Activated gamma-delta T cell treated with anti-CD3 and anti-CD28 coated beads, Interleukin-2, amount 50 U/mL, for 16 hours (primary cell): ENCODE measurements at regions not wholly inside any gene's neighbourhood (a gene's known extent, or its start where the extent isn't known, plus 50 kb on each side); places are given as distances from the start of the nearest gene placed in this dataset.

Source experiments
- DNase-seq: peaks from one replicate; pipeline ENCODE4 v3.0.0-alpha.2; 2020; ENCODE audit warnings: low read depth

DNA sequence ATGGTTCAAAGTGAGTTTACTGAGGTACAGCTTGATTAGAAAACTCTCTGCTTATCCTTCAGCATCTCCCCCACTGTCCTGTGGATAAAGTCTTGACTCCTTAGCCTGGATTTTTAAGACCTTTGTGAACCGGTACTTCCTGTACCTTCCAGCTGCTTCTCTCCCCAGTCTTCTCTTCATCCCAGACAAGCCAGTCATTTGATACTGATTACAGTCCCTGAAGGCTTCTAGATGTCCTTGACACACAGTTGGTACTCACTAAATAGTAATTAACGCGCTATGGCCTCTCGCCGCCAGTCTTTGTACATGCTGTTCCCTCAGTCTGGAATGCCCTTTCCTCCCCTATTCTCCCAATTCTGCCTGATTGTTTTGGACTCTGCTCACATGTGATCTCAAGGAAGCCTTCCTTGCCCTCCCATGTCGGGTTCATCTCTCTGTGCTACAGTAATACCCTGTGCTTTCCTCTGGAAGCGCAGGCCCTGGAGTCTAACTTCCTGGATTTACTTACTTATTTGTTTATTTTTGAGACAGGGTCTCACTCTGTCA is 50.6 kb upstream of the PTGR2 start:
- DNase-seq = no peak

DNA sequence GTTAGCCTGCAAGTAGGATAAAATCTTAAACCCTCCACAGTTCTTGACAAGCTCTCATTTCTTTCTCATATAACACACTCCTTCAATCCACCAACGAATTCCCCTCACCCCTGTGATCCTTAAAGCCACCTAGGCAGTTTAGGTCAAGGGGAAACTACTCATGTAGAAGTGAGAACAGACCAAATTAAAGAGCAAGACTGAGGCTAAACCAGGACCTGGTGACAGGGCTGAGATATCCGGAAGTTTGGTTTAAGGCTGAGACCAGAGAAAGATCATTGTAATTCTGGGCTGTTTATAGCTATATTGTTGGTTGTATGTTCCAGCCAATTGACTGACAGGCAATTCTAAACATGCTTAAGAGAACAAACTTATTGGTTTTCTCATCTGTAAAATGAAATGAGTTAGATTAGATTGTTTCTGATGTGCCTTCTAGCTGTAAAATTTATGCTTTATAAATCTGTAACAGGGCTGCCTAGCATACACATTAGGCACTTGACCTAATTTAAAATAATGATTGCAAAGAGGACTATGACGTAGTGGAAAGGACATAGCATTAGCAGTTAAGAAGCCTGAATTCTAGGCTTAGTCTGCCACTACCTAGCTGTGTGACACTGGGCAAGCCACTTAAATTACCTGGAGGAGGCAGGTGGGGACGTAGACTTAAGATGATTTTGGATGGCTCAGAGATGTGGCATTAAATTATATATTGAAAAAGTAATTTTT is 53.9 kb upstream of the PTGR2 start:
- no peak for DNase-seq

GRCh38 chr14:73796893-73797542 is 54.6 kb upstream of the PTGR2 start:
- no peak for DNase-seq

DNA sequence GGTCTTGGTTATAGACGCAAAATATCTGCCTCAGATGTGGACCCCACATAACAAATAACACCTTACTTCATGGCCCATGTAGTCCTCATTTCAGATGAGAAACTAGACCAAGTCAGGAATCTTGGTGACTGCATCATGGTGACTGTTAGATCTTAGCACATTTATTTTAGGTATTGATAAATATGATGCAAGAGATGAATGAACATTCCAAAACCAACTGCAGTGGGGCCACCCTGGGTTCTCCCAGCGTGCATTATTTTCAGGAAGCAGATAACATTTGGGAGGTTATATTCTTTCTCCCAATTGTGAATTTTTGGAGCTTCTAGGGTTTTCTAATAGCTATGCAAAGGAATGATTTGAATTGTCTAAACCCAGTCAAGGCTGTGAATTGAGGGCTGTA is 55.2 kb upstream of the PTGR2 start:
- DNase-seq = no peak

DNA sequence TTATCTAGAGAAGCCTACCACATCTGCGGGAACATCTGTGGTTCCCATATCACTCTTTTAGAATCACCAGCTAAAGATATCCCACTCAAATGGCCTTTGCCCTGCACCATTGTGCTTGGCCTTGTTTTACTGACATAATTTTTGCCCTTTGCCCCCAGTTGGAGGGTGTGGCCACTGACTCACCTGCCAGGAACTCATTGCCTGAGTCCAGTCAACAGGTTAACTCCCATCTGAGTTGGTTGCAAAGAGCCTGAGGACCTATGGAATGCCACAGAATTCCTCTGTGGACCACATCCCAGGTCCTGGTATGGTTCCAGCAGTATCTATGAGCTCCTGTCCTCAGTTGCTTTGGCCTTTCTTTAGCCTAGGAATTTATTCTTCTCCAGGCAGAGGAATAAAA is 55.7 kb upstream of the PTGR2 start:
- DNase-seq = no peak

- no peak for DNase-seq
Observed at GRCh38 chr14:73795466-73795865, 56.2 kb upstream of the PTGR2 start.

GRCh38 chr14:73794146-73794545 is 57.5 kb upstream of the PTGR2 start:
- DNase-seq = no peak

GRCh38 chr14:73792481-73792880 is 59.1 kb upstream of the PTGR2 start:
- DNase-seq = no peak

DNA sequence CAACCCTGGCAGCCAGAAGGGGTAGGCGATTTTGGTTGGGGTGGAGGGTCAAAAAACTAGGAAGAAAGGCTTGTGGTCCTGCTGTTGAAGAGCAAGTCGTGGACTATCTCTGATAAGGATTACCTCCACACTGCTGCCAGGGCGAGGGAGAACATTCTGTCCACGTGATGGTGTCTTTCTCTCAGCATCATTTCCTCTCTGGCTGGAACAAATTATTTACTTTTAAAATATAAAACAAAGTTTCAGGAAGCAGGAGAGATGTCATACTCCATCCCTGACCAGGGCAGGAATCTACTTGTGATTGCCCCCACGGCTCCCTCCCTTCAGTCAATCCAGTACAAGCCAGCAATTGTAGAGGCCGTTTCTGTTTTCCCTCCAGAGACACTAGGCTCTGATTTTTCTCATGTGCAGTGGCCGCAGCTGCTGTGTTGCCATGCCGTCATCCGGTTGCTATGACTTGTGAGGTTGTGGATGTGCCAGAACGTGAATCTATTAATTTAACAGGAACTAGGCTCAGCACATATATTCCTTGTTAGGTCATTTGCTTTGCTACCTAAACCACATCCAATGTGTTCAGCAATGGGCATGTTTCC is 61.5 kb upstream of the PTGR2 start:
- no peak for DNase-seq

DNA sequence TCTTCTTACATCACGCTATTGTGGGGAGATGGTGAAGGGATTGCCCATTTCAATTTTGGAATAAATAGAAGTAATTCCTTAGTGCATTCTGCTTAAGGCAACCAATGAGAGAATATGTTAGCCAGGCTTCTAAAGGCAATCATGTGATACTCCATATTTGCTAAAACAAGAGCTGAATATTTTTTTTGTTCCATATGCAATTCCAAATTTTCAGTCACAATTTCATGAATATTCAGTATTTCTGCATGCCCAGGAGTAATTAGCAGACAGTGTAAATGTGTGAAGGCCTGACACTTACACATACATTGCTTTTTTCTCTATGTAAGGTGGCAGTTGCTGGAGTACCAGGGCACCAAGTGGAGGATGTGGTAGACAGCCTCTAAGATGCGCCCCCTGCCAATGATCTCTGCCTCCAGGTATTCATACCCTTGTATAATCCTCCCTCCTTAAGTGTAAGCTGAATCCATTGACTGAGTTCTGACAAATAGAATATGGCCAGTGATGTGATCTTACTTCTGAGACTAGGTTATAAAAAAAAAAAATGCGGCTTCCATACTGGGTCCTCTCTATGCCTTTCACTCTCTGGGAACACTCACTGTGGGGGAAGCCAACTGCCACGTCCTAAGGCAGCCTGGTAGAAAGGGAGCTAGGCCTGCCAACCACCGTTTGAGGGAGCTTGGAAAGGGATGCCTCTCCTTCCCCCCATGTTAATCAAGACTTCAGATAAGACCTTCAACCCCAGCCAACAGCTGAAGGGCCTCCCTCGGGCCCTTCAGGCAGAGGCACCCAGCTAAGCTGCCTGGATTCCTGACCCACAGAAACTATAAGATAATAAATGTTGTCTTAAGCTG is 62.7 kb upstream of the PTGR2 start:
- no peak for DNase-seq

- no peak for DNase-seq
Observed at GRCh38 chr14:73788317-73788598, 63.4 kb upstream of the PTGR2 start.

DNA sequence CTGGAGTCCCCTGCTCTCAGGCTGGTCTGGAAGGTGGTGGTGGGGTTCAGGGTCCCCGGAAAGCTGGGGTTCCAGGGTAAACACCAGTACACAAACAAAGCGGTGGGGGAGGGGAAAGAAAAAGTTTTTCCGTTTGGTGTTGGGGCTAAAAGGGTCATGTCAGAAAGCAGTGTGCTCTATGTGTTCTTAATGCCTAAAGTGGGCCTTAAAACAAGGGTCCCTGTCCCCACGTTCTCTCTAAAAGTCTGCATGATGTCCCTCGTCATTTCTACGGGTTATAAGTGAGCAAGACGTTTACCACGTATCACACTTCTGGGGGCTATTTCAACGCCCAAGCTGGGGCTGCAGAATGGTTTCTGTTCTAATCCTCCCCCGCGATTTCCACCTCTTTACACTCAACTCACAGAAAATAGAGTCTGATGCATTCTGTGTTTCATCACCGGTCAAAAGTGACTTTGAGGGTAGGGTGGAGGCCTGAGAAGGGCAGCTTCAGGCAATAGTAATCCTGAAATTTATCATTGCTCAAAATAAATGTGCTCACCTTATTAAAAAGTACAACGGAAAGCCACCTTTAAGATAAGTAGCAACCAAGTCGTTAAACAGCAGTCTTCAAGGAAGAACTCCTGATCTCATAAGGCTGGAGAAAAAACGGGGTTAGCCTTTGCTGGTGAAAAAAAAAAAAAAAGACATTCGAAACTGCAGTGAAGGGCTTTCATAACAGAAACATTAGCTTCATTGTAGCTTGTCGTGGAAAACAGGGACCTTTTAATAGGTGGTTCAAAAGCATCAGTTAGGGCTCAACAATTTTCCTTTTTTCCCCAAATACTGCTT is 63.9 kb upstream of the PTGR2 start:
- DNase-seq = no peak

GRCh38 chr14:73786636-73787485 is 64.8 kb upstream of the PTGR2 start:
- no peak for DNase-seq

- DNase-seq = peak; percentile 42
Observed at GRCh38 chr14:73785834-73786635, 65.6 kb upstream of the PTGR2 start.

GRCh38 chr14:73785336-73785833 is 66.2 kb upstream of the PTGR2 start:
- no peak for DNase-seq

GRCh38 chr14:73784988-73785313 is 66.7 kb upstream of the PTGR2 start:
- no peak for DNase-seq

DNA sequence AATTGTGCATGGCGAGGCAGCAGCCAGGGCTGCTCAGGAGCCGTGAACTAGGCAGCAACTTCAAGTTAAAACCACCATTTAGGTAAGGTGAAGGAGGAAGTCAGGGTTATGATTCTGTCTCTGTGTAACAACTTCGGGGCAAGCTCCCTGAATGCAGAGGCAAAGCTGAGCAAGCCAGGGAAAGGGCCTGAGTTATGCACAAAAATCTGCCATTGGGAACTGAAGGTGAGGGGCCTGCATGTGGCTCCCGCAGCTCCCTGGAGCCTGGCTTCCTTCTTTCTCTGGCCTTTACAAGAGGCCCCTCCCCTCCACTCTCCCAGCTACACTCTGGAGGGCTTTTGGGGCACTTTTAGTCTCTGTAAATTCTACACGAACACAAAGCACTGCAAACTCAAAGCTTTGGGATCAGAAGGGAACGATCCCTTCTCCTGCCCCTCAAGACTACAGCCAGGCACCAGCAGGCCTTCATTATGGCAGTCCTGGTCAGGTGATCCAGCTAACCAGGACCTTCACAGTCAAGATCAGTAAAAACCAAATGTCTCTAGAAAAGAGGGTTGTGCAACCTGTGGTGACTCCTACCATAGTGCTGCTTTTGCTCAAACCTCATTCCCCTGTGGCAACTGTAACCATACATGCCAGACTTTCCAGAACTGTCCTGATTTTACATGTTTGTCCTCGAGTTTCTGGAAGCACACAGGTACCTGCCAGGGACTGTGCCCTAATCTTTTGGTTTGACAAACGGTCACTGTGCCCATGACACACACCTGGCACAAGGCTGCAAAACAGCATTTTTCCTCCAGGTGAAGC is 67.2 kb upstream of the PTGR2 start:
- no peak for DNase-seq

DNA sequence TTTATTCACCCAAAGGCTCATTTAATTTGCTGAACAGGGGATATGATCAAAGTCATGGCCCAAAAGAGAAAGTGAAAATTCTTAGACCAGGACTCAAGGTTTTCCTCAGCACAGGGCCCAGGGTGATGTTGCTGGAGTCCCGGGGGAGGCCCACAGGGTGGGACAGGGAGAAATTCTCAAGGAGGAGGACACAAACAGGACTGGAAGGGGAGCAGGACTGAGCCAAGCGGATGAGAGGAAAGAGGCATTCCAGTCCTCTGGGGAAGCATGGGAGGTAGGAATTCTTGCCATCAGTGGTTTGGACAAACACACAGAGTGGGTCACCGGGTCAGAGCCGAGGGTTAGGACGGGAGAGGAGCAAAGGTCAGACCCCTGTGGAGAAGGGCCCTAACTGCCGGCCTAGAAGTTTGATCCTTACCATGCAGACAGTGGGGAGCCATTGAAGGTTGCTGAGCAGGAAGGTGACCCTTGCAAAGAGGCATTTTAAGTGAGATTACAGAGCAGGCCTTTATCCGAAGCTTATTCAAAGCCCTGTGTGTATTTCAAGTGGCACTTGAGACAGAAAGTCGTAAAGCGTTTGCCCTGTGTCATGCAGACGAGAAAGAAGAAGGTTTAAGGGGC is 68.4 kb upstream of the PTGR2 start:
- no peak for DNase-seq

- DNase-seq = no peak
Observed at GRCh38 chr14:73782623-73783022, 68.4 kb upstream of the PNMA1 start.
